Esophagus squamous epithelium (tissue), 4 donors: ENCODE measurements at regions not wholly inside any gene's neighbourhood (a gene's known extent, or its start where the extent isn't known, plus 50 kb on each side); places are given as distances from the start of the nearest gene placed in this dataset.

Experiments
- CTCF ChIP-seq, 6 experiments: fragments of 450-650 bp in 4 of 6; fragments of 200-600 bp in 2 of 6; sonication (generic) in 2 of 6; IDR thresholded peaks; one replicate each; pipeline ENCODE4 v1.5.1; 2016 to 2019; ENCODE audit warnings: antibody characterized with exemption in 6 of 6, mild to moderate bottlenecking in 4 of 6, moderate library complexity in 4 of 6
- POLR2A ChIP-seq, 4 donors: fragments of 450-650 bp; IDR thresholded peaks; one replicate each; pipeline ENCODE4 v1.6.1; 2017; ENCODE audit warnings: antibody characterized with exemption in 4 of 4, mild to moderate bottlenecking in 4 of 4, moderate library complexity in 3 of 4

- TF ChIP-seq CTCF (IDR thresholded peaks at IDR 0.05): no peak
- TF ChIP-seq POLR2A (IDR thresholded peaks at IDR 0.05): no peak
These were observed 197.7 kb downstream of the HIBADH start for GRCh38 chr7:27464970-27465369.
